ENCODE measurements at regions not wholly inside any gene's neighbourhood (a gene's known extent, or its start where the extent isn't known, plus 50 kb on each side); places are given as distances from the start of the nearest gene placed in this dataset.

- CTCF ChIA-PET (ENCODE audit: partially characterized antibody): no interaction called here
- Mint-ChIP-seq H3K27ac (no peak overlapping the region), H3K36me3 (no peaks in the 10 kb centered on the region), H3K4me3 (no peak overlapping the region), H3K9me3 (peaks cover 3 to 24% (median 16%) of the 10 kb centered on the region in 8 donors), H3K27me3 (no peaks in the 10 kb centered on the region), H3K4me1 (no peaks in the 10 kb centered on the region)
- POLR2A ChIA-PET (ENCODE audit: partially characterized antibody): no interaction called here
- no peaks in the 10 kb centered on the region for H3K36me3 ChIP-seq (ENCODE audit: insufficient read depth, low read length)
- no peak overlapping the region for H3K27ac ChIP-seq (ENCODE audit: low read depth, low read length)
- H3K27me3 ChIP-seq (ENCODE audit: insufficient read depth, low read length): no peaks in the 10 kb centered on the region
- H3K4me3 ChIP-seq (ENCODE audit: low read length in 2 of 2): no peak overlapping the region
- no peak for DNase-seq
- intact Hi-C loops (cut with micrococcal nuclease): no loop called here
- H3K4me1 ChIP-seq (ENCODE audit: insufficient read depth, low read length): no peaks in the 10 kb centered on the region
- H3K9me3 ChIP-seq (ENCODE audit: control insufficient read depth in 1 of 2, low read length in 2 of 2): peaks cover 0 to 4% of the 10 kb centered on the region in 2 donors
These were observed 1530.9 kb upstream of the LRRTM1 start for GRCh38 chr2:81835321-81836000.

- H3K9me3 Mint-ChIP-seq: peaks cover 3 to 40% (median 10%) of the 10 kb centered on the region in 8 donors
- no peaks in the 10 kb centered on the region for H3K4me1 ChIP-seq (ENCODE audit: insufficient read depth, low read length)
- no peak overlapping the region for H3K27ac Mint-ChIP-seq
- H3K36me3 Mint-ChIP-seq: no peaks in the 10 kb centered on the region
- no peaks in the 10 kb centered on the region for H3K4me1 Mint-ChIP-seq
- no peak overlapping the region for H3K4me3 ChIP-seq (ENCODE audit: low read length in 2 of 2)
- no peak overlapping the region for H3K27ac ChIP-seq (ENCODE audit: low read depth, low read length)
- H3K9me3 ChIP-seq (ENCODE audit: control insufficient read depth in 1 of 2, low read length in 2 of 2): no peaks in the 10 kb centered on the region
- H3K4me3 Mint-ChIP-seq: no peak overlapping the region
- no peaks in the 10 kb centered on the region for H3K36me3 ChIP-seq (ENCODE audit: insufficient read depth, low read length)
- no peak for DNase-seq
- ChIA-PET POLR2A (ENCODE audit: partially characterized antibody) (no interaction called here), CTCF (ENCODE audit: partially characterized antibody) (no interaction called here)
- H3K27me3 ChIP-seq (ENCODE audit: insufficient read depth, low read length): no peaks in the 10 kb centered on the region
- intact Hi-C loops (cut with micrococcal nuclease): no loop called here
- H3K27me3 Mint-ChIP-seq: no peaks in the 10 kb centered on the region
These were observed 1482.3 kb upstream of the LRRTM1 start for GRCh38 chr2:81786811-81787210.

- Histone ChIP-seq H3K4me3 (ENCODE audit: low read length in 2 of 2) (no peak overlapping the region), H3K9me3 (ENCODE audit: control insufficient read depth in 1 of 2, low read length in 2 of 2) (peaks cover 0 to 4% of the 10 kb centered on the region in 2 donors), H3K36me3 (ENCODE audit: insufficient read depth, low read length) (no peaks in the 10 kb centered on the region), H3K27me3 (ENCODE audit: insufficient read depth, low read length) (no peaks in the 10 kb centered on the region), H3K27ac (ENCODE audit: low read depth, low read length) (no peak overlapping the region), H3K4me1 (ENCODE audit: insufficient read depth, low read length) (no peaks in the 10 kb centered on the region)
- Mint-ChIP-seq H3K36me3 (no peaks in the 10 kb centered on the region), H3K27ac (no peak overlapping the region), H3K9me3 (peaks cover 2 to 17% (median 10%) of the 10 kb centered on the region in 8 donors), H3K4me3 (no peak overlapping the region), H3K4me1 (no peaks in the 10 kb centered on the region), H3K27me3 (no peaks in the 10 kb centered on the region)
- POLR2A ChIA-PET (ENCODE audit: partially characterized antibody): no interaction called here
- intact Hi-C loops (cut with micrococcal nuclease): no loop called here
- CTCF ChIA-PET (ENCODE audit: partially characterized antibody): no interaction called here
- DNase-seq: no peak
These were observed 1462.8 kb upstream of the LRRTM1 start for GRCh38 chr2:81767187-81767912.

- Mint-ChIP-seq H3K4me3 (no peak overlapping the region), H3K27ac (no peak overlapping the region), H3K4me1 (no peaks in the 10 kb centered on the region), H3K9me3 (peaks cover 2 to 29% (median 11%) of the 10 kb centered on the region in 8 donors), H3K36me3 (no peaks in the 10 kb centered on the region), H3K27me3 (no peaks in the 10 kb centered on the region)
- ChIA-PET POLR2A (ENCODE audit: partially characterized antibody) (no interaction called here), CTCF (ENCODE audit: partially characterized antibody) (no interaction called here)
- intact Hi-C loops (cut with micrococcal nuclease): no loop called here
- Histone ChIP-seq H3K36me3 (ENCODE audit: insufficient read depth, low read length) (no peaks in the 10 kb centered on the region), H3K27me3 (ENCODE audit: insufficient read depth, low read length) (no peaks in the 10 kb centered on the region), H3K27ac (ENCODE audit: low read depth, low read length) (no peak overlapping the region), H3K4me1 (ENCODE audit: insufficient read depth, low read length) (no peaks in the 10 kb centered on the region), H3K9me3 (ENCODE audit: control insufficient read depth in 1 of 2, low read length in 2 of 2) (no peaks in the 10 kb centered on the region), H3K4me3 (ENCODE audit: low read length in 2 of 2) (no peak overlapping the region)
- DNase-seq: no peak
These were observed 1443.0 kb upstream of the LRRTM1 start for GRCh38 chr2:81747481-81748070.

- CTCF ChIA-PET (ENCODE audit: partially characterized antibody): no interaction called here
- POLR2A ChIA-PET (ENCODE audit: partially characterized antibody): no interaction called here
- H3K4me1 Mint-ChIP-seq: no peaks in the 10 kb centered on the region
These were observed 1435.4 kb upstream of the LRRTM1 start for GRCh38 chr2:81739966-81740365.

GRCh38 chr2:81734981-81735380 lies 1430.4 kb upstream of the LRRTM1 start:
- Histone ChIP-seq H3K9me3 (ENCODE audit: control insufficient read depth in 1 of 2, low read length in 2 of 2) (no peaks in the 10 kb centered on the region), H3K27ac (ENCODE audit: low read depth, low read length) (no peak overlapping the region), H3K36me3 (ENCODE audit: insufficient read depth, low read length) (no peaks in the 10 kb centered on the region), H3K4me3 (ENCODE audit: low read length in 2 of 2) (no peak overlapping the region), H3K27me3 (ENCODE audit: insufficient read depth, low read length) (no peaks in the 10 kb centered on the region), H3K4me1 (ENCODE audit: insufficient read depth, low read length) (no peaks in the 10 kb centered on the region)
- ChIA-PET CTCF (ENCODE audit: partially characterized antibody) (no interaction called here), POLR2A (ENCODE audit: partially characterized antibody) (no interaction called here)
- intact Hi-C loops (cut with micrococcal nuclease): no loop called here
- no peaks in the 10 kb centered on the region for H3K27me3 Mint-ChIP-seq
- no peak for DNase-seq
- H3K4me1 Mint-ChIP-seq: no peaks in the 10 kb centered on the region
- H3K4me3 Mint-ChIP-seq: no peak overlapping the region
- H3K9me3 Mint-ChIP-seq: peaks cover 0 to 11% (median 6%) of the 10 kb centered on the region in 8 donors
- H3K36me3 Mint-ChIP-seq: no peaks in the 10 kb centered on the region
- H3K27ac Mint-ChIP-seq: no peak overlapping the region

More at GRCh38 chr2:81739966-81740365, 1435.4 kb upstream of the LRRTM1 start:
- Mint-ChIP-seq H3K36me3 (no peaks in the 10 kb centered on the region), H3K4me3 (no peak overlapping the region), H3K9me3 (peaks cover 0 to 15% (median 3%) of the 10 kb centered on the region in 8 donors), H3K27ac (no peak overlapping the region), H3K27me3 (no peaks in the 10 kb centered on the region)
- Histone ChIP-seq H3K4me3 (ENCODE audit: low read length in 2 of 2) (no peak overlapping the region), H3K36me3 (ENCODE audit: insufficient read depth, low read length) (no peaks in the 10 kb centered on the region), H3K4me1 (ENCODE audit: insufficient read depth, low read length) (no peaks in the 10 kb centered on the region), H3K9me3 (ENCODE audit: control insufficient read depth in 1 of 2, low read length in 2 of 2) (no peaks in the 10 kb centered on the region), H3K27ac (ENCODE audit: low read depth, low read length) (no peak overlapping the region), H3K27me3 (ENCODE audit: insufficient read depth, low read length) (no peaks in the 10 kb centered on the region)
- intact Hi-C loops (cut with micrococcal nuclease): no loop called here
- no peak for DNase-seq

- Mint-ChIP-seq H3K4me3 (no peak overlapping the region), H3K9me3 (peaks cover 3 to 27% (median 12%) of the 10 kb centered on the region in 8 donors), H3K27me3 (no peaks in the 10 kb centered on the region), H3K4me1 (no peaks in the 10 kb centered on the region), H3K27ac (no peak overlapping the region), H3K36me3 (no peaks in the 10 kb centered on the region)
- intact Hi-C loops (cut with micrococcal nuclease): no loop called here
- DNase-seq: no peak
- no peaks in the 10 kb centered on the region for H3K36me3 ChIP-seq (ENCODE audit: insufficient read depth, low read length)
- H3K9me3 ChIP-seq (ENCODE audit: control insufficient read depth in 1 of 2, low read length in 2 of 2): no peaks in the 10 kb centered on the region
- no peaks in the 10 kb centered on the region for H3K4me1 ChIP-seq (ENCODE audit: insufficient read depth, low read length)
- H3K4me3 ChIP-seq (ENCODE audit: low read length in 2 of 2): no peak overlapping the region
- no peak overlapping the region for H3K27ac ChIP-seq (ENCODE audit: low read depth, low read length)
- no peaks in the 10 kb centered on the region for H3K27me3 ChIP-seq (ENCODE audit: insufficient read depth, low read length)
- ChIA-PET POLR2A (ENCODE audit: partially characterized antibody) (no interaction called here), CTCF (ENCODE audit: partially characterized antibody) (no interaction called here)
These were observed 1410.3 kb upstream of the LRRTM1 start for GRCh38 chr2:81714817-81715216.

All from CD4-positive, alpha-beta memory T cell (primary cell).